Suprapubic skin (tissue), 4 donors: ENCODE measurements at regions not wholly inside any gene's neighbourhood (a gene's known extent, or its start where the extent isn't known, plus 50 kb on each side); places are given as distances from the start of the nearest gene placed in this dataset.

Experiments
- CTCF ChIP-seq, 2 donors: fragments of 200-600 bp in 1 of 2; fragments of 450-650 bp in 1 of 2; sonication (generic) in 1 of 2; IDR thresholded peaks; one replicate each; pipeline ENCODE4 v1.5.1; 2016 to 2019; ENCODE audit warnings: antibody characterized with exemption in 2 of 2, mild to moderate bottlenecking in 1 of 2, moderate library complexity in 1 of 2
- EP300 ChIP-seq: sonication (generic); formaldehyde crosslinking; IDR thresholded peaks from one replicate; pipeline ENCODE4 v1.6.1; 2017; ENCODE audit warnings: antibody characterized with exemption
- POLR2A ChIP-seq, 2 donors: fragments of 450-650 bp; IDR thresholded peaks; one replicate each; pipeline ENCODE4 v1.6.1; 2017; ENCODE audit warnings: antibody characterized with exemption in 2 of 2, mild to moderate bottlenecking in 2 of 2, moderate library complexity in 2 of 2
- POLR2AphosphoS5 ChIP-seq, 3 donors: sonication (generic); formaldehyde crosslinking; IDR thresholded peaks; one replicate each; pipeline ENCODE4 v1.6.1; 2017; ENCODE audit warnings: antibody characterized with exemption in 3 of 3

- no peak for TF ChIP-seq CTCF (IDR thresholded peaks at IDR 0.05)
- TF ChIP-seq POLR2A (IDR thresholded peaks at IDR 0.05), result no peak
- TF ChIP-seq EP300, result no peak
- TF ChIP-seq POLR2AphosphoS5 (IDR thresholded peaks at IDR 0.05), result no peak
Measured at GRCh38 chr10:32167450-32167849, 111.2 kb upstream of the KIF5B start.
